ENCODE measurements at regions not wholly inside any gene's neighbourhood (a gene's known extent, or its start where the extent isn't known, plus 50 kb on each side); places are given as distances from the start of the nearest gene placed in this dataset.
"Not testable (repeated sequence)": the region's sequence is repeated elsewhere in the genome, so short reads cannot be mapped to it uniquely, and the experiment has no call there.

DNA sequence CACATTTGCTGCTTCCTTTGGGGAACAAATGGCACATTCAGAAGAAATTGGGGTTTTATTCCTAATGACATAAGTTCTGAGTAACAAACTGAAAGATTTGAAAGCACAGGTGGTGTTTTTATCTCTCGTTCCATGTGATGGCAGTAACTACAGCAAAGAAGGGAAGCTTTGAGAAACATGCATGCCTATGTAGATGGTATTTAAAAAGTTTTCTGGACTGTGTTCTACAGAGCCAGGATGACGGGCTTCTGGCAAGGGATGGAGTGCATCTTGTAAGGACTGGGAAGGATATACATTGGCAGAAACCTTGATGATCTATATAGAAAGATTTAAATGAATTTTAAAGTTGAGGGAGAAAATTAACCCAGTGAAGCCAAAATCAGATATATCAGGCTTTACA, 362.2 kb upstream of the ROPN1 start:
- Mint-ChIP-seq H3K27me3 (peaks cover 21% of the 10 kb centered on the region), H3K9me3 (peaks cover 5% of the 10 kb centered on the region), H3K4me1 (no peaks in the 10 kb centered on the region), H3K4me3 (no peak overlapping the region), H3K36me3 (ENCODE audit: low read depth) (no peaks in the 10 kb centered on the region), H3K27ac (no peak overlapping the region)
- no peak for ATAC-seq (replicated peaks)

GRCh38 chr3:124358156-124358555, 366.2 kb upstream of the ROPN1 start:
- ATAC-seq (replicated peaks): no peak
- Mint-ChIP-seq H3K4me3 (no peak overlapping the region), H3K27ac (no peak overlapping the region), H3K27me3 (peaks cover 25% of the 10 kb centered on the region), H3K9me3 (peaks cover 5% of the 10 kb centered on the region), H3K36me3 (ENCODE audit: low read depth) (no peaks in the 10 kb centered on the region), H3K4me1 (no peaks in the 10 kb centered on the region)

- no peak overlapping the region for H3K4me3 Mint-ChIP-seq
- no peaks in the 10 kb centered on the region for H3K4me1 Mint-ChIP-seq
- H3K27ac Mint-ChIP-seq: no peak overlapping the region
- H3K36me3 Mint-ChIP-seq (ENCODE audit: low read depth): no peaks in the 10 kb centered on the region
- ATAC-seq (replicated peaks): no peak
- H3K27me3 Mint-ChIP-seq: peaks cover 25% of the 10 kb centered on the region
- peaks cover 5% of the 10 kb centered on the region for H3K9me3 Mint-ChIP-seq
Measured at GRCh38 chr3:124360155-124360554, 368.2 kb upstream of the ROPN1 start.

GRCh38 chr3:124360563-124360962, 368.6 kb upstream of the ROPN1 start:
- no peaks in the 10 kb centered on the region for H3K36me3 Mint-ChIP-seq (ENCODE audit: low read depth)
- H3K27me3 Mint-ChIP-seq: peaks cover 25% of the 10 kb centered on the region
- no peak overlapping the region for H3K27ac Mint-ChIP-seq
- no peak overlapping the region for H3K4me3 Mint-ChIP-seq
- H3K4me1 Mint-ChIP-seq: no peaks in the 10 kb centered on the region
- ATAC-seq (replicated peaks): no peak
- H3K9me3 Mint-ChIP-seq: peaks cover 5% of the 10 kb centered on the region

- peaks cover 24% of the 10 kb centered on the region for H3K27me3 Mint-ChIP-seq
- no peak overlapping the region for H3K27ac Mint-ChIP-seq
- no peak for ATAC-seq (replicated peaks)
Measured at GRCh38 chr3:124361566-124361965, 368.7 kb upstream of the UMPS start.

DNA sequence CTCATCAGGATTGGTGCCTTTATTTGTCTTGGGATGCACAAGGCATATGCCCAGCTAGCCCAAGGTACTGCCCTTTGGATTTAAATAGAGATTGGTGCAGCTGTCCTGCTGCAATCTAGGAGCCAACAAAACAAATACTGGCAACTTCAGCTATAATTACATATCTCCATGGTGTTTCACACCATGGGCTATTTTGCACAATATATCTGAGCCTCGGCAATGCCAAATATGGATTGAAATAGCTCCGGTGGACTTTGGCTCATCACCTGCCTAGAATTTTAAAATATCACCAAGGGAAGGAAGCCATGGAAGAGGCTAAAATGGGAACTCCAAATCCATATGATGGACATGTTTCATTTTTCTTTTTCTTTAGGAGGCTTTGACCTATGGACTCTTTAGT, 367.8 kb upstream of the UMPS start:
- peaks cover 15% of the 10 kb centered on the region for H3K27me3 Mint-ChIP-seq
- H3K4me1 Mint-ChIP-seq: no peaks in the 10 kb centered on the region
- no peaks in the 10 kb centered on the region for H3K36me3 Mint-ChIP-seq (ENCODE audit: low read depth)
- no peak overlapping the region for H3K4me3 Mint-ChIP-seq
- no peak overlapping the region for H3K27ac Mint-ChIP-seq
- no peaks in the 10 kb centered on the region for H3K9me3 Mint-ChIP-seq
- ATAC-seq (replicated peaks): no peak

More at GRCh38 chr3:124361566-124361965, 368.7 kb upstream of the UMPS start:
- peaks cover 5% of the 10 kb centered on the region for H3K9me3 Mint-ChIP-seq
- no peaks in the 10 kb centered on the region for H3K4me1 Mint-ChIP-seq
- H3K36me3 Mint-ChIP-seq (ENCODE audit: low read depth): no peaks in the 10 kb centered on the region
- H3K4me3 Mint-ChIP-seq: no peak overlapping the region

GRCh38 chr3:124363476-124363875, 366.8 kb upstream of the UMPS start:
- Mint-ChIP-seq H3K4me3 (no peak overlapping the region), H3K4me1 (no peaks in the 10 kb centered on the region), H3K27me3 (peaks cover 14% of the 10 kb centered on the region), H3K27ac (no peak overlapping the region), H3K9me3 (no peaks in the 10 kb centered on the region), H3K36me3 (ENCODE audit: low read depth) (no peaks in the 10 kb centered on the region)
- no peak for ATAC-seq (replicated peaks)

GRCh38 chr3:124364317-124365020, 365.8 kb upstream of the UMPS start:
- Mint-ChIP-seq H3K27ac (no peak overlapping the region), H3K4me3 (no peak overlapping the region), H3K9me3 (no peaks in the 10 kb centered on the region), H3K36me3 (ENCODE audit: low read depth) (no peaks in the 10 kb centered on the region), H3K4me1 (no peaks in the 10 kb centered on the region), H3K27me3 (peaks cover 10% of the 10 kb centered on the region)
- ATAC-seq (replicated peaks): no peak

DNA sequence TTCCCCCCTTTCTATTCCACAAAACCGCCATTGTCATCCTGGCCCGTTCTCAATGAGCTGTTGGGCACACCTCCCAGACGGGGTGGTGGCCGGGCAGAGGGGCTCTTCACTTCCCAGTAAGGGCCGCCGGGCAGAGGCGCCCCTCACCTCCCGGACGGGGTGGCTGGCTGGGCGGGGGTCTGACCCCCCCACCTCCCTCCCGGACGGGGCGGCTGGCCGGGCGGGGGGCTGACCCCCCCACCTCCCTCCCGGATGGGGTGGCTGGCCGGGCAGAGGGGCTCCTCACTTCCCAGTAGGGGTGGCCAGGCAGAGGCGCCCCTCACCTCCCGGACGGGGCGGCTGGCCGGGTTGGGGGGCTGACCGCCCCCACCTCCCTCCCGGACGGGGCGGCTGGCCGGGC, 363.6 kb upstream of the UMPS start:
- not testable (repeated sequence) for H3K4me3 Mint-ChIP-seq; H3K27me3 Mint-ChIP-seq; H3K36me3 Mint-ChIP-seq (ENCODE audit: low read depth); H3K9me3 Mint-ChIP-seq; H3K27ac Mint-ChIP-seq; H3K4me1 Mint-ChIP-seq; ATAC-seq (replicated peaks)

DNA sequence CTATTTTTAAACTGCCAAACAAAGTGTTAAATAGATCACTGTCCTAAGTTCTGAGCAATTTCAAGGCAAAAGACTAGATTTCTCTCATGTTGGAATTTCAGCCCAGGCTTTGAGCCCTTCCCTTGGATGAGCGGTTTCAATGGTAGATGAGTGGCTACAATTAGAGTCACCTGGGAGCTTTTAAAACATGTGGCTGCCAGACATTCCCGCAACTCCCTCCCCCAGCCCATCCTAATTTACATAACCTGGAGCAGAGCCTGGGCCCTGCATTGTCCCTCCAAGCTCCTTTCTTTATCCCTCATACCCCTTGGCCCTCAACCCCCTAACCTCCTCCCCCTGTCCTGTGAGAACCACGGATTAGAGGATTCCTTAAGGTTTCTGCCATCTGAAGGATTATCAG, 357.5 kb upstream of the UMPS start:
- Mint-ChIP-seq H3K9me3 (no peaks in the 10 kb centered on the region), H3K4me3 (no peak overlapping the region), H3K4me1 (no peaks in the 10 kb centered on the region), H3K27me3 (peaks cover 29% of the 10 kb centered on the region), H3K36me3 (ENCODE audit: low read depth) (no peaks in the 10 kb centered on the region), H3K27ac (no peak overlapping the region)
- ATAC-seq (replicated peaks): no peak

DNA sequence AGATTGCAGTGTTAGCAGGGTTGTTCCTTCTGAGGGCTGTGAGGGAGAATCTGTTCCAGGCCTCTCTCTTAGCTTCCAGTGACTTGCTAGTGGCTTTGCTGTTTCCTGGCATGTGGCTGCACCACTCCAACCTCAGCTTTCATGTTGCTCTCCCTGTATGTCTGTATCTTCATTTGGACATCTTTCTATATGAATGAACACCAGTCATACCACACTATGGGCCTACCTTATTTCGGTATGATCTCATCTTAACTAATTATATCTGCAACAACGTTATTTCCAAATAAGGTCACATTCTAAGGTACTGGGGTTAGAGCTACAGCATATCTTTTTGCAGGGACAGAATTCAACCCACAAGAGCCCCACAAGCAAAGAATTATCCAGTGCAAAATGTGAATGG, 356.7 kb upstream of the UMPS start:
- no peak overlapping the region for H3K27ac Mint-ChIP-seq
- no peak overlapping the region for H3K4me3 Mint-ChIP-seq
- no peaks in the 10 kb centered on the region for H3K36me3 Mint-ChIP-seq (ENCODE audit: low read depth)
- no peaks in the 10 kb centered on the region for H3K9me3 Mint-ChIP-seq
- H3K27me3 Mint-ChIP-seq: peaks cover 33% of the 10 kb centered on the region
- ATAC-seq (replicated peaks): peak; percentile 93
- H3K4me1 Mint-ChIP-seq: no peaks in the 10 kb centered on the region

DNA sequence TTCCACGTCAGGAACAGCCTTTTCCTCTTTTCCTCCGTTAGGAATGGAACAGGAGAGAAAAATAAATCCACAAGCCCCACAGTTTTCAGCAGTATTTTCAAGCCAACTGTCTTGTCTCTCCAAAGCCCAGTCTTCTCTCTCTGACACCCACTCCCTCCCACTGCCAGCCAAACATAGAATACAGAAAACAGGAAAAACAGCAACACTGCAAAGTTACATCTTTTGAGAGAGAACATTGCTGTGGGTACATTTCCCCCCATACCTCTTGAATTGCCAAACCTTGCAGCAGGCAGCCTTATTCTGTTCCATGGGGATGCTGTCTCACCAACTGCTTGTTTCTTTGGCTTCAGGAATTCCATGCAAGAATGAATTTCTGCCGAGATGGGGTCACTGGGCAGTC, 355.7 kb upstream of the UMPS start:
- H3K27ac Mint-ChIP-seq: no peak overlapping the region
- no peak overlapping the region for H3K4me3 Mint-ChIP-seq
- no peaks in the 10 kb centered on the region for H3K36me3 Mint-ChIP-seq (ENCODE audit: low read depth)
- no peak for ATAC-seq (replicated peaks)
- H3K9me3 Mint-ChIP-seq: no peaks in the 10 kb centered on the region
- H3K4me1 Mint-ChIP-seq: no peaks in the 10 kb centered on the region
- peaks cover 36% of the 10 kb centered on the region for H3K27me3 Mint-ChIP-seq

- H3K4me3 Mint-ChIP-seq: no peak overlapping the region
- no peak for ATAC-seq (replicated peaks)
- no peaks in the 10 kb centered on the region for H3K4me1 Mint-ChIP-seq
- H3K9me3 Mint-ChIP-seq: peaks cover 4% of the 10 kb centered on the region
- H3K27ac Mint-ChIP-seq: no peak overlapping the region
- peaks cover 33% of the 10 kb centered on the region for H3K27me3 Mint-ChIP-seq
- no peaks in the 10 kb centered on the region for H3K36me3 Mint-ChIP-seq (ENCODE audit: low read depth)
Measured at GRCh38 chr3:124381575-124382333, 348.5 kb upstream of the UMPS start.

DNA sequence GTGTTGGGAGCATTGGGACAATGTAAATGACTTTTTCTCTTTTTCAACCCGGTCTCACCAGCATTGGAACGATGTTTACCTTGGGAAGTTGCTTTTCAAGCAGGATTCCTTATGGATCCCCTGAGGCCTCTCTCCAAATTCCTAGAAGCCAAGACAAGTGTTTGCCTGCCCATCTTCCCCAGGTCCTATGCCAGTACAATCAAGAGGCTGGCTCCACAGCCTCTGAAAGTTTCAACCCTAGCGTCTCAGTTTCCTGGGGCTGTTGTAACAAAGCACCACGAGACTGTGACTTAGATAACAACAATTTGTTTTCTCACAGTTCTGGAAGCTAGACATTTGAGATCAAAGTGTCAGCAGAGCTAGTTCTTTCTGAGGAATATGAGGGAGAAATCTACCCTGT, 347.2 kb upstream of the UMPS start:
- no peak for ATAC-seq (replicated peaks)
- peaks cover 4% of the 10 kb centered on the region for H3K9me3 Mint-ChIP-seq
- no peak overlapping the region for H3K27ac Mint-ChIP-seq
- H3K4me3 Mint-ChIP-seq: no peak overlapping the region
- H3K4me1 Mint-ChIP-seq: no peaks in the 10 kb centered on the region
- peaks cover 31% of the 10 kb centered on the region for H3K27me3 Mint-ChIP-seq
- no peaks in the 10 kb centered on the region for H3K36me3 Mint-ChIP-seq (ENCODE audit: low read depth)

DNA sequence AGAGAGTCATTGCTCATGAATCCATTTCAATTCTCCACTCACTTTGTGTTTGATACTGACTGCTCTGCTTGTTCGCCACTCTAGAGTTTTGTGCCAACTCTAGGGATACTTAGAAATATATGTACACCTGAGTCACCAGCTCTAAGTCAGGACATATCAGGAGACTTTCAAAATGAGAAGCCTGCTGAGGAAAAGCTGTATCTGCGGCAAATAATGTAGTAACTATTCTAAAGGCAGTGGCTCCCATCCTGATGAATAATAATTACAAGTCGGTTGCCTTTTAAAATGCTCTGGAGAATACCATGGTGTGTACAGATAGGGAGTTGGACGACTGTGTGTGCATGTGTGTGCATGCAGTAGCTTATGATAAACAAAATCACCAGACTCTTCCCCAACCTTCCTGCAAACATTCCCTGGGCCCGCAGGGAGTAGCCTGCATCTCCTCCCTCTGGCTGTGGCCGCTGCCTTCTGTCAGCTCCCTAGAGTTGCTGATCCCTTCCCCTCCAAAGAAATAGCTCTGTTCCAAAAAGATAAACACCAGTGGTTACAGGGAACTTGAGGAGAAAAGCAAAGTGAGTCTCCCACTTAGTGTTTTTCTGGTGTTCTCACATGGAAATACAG, 346.3 kb upstream of the UMPS start:
- Mint-ChIP-seq H3K9me3 (peaks cover 4% of the 10 kb centered on the region), H3K4me3 (no peak overlapping the region), H3K27ac (no peak overlapping the region), H3K4me1 (no peaks in the 10 kb centered on the region), H3K27me3 (peaks cover 28% of the 10 kb centered on the region), H3K36me3 (ENCODE audit: low read depth) (no peaks in the 10 kb centered on the region)
- no peak for ATAC-seq (replicated peaks)
